ENCODE measurements at regions not wholly inside any gene's neighbourhood (a gene's known extent, or its start where the extent isn't known, plus 50 kb on each side); places are given as distances from the start of the nearest gene placed in this dataset.

GRCh38 chr12:115776399-115776798 is 501.1 kb downstream of the MED13L start:
- Histone ChIP-seq H3K9me3 (ENCODE audit: severe bottlenecking) (no peaks in the 10 kb centered on the region), H3K27me3 (ENCODE audit: insufficient read depth, low read depth, severe bottlenecking) (no peaks in the 10 kb centered on the region), H3K4me3 (ENCODE audit: low read depth, low read length) (no peak overlapping the region), H3K27ac (no peak overlapping the region), H3K36me3 (no peaks in the 10 kb centered on the region)
- TF ChIP-seq CTCF (IDR thresholded peaks at IDR 0.05; ENCODE audit: low read depth, low read length) = no peak
- DNase-seq = no peak

- TF ChIP-seq CTCF (IDR thresholded peaks at IDR 0.05; ENCODE audit: low read depth, low read length) = no peak
- H3K27me3 ChIP-seq (ENCODE audit: insufficient read depth, low read depth, severe bottlenecking) = no peaks in the 10 kb centered on the region
- no peaks in the 10 kb centered on the region for H3K36me3 ChIP-seq
- DNase-seq = peak; percentile 35
- H3K4me3 ChIP-seq (ENCODE audit: low read depth, low read length) = no peak overlapping the region
- H3K27ac ChIP-seq = no peak overlapping the region
- no peaks in the 10 kb centered on the region for H3K9me3 ChIP-seq (ENCODE audit: severe bottlenecking)
These were observed 503.2 kb downstream of the MED13L start for GRCh38 chr12:115774148-115774895.

DNA sequence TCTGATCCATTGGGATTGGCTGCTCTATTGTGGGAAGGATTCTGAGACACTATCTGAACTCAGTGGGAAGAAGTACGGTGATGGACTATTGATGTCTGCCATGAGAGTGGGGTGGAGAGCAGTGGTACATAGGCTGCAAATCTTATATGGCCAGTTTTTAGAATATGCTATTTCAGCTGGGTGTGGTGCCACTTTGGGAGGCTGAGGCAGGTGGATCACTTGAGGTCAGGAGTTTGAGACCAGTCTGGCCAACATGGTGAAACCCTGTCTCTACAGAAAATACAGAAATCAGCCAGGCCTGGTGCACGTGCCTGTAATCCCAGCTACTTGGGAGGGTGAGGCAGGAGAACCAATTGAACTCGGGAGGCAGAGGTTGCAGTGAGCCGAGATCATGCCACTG is 505.9 kb downstream of the MED13L start:
- H3K36me3 ChIP-seq = no peaks in the 10 kb centered on the region
- H3K9me3 ChIP-seq (ENCODE audit: severe bottlenecking) = no peaks in the 10 kb centered on the region
- peaks cover 4% of the 10 kb centered on the region for H3K27me3 ChIP-seq (ENCODE audit: insufficient read depth, low read depth, severe bottlenecking)
- no peak for TF ChIP-seq CTCF (IDR thresholded peaks at IDR 0.05; ENCODE audit: low read depth, low read length)
- no peak overlapping the region for H3K4me3 ChIP-seq (ENCODE audit: low read depth, low read length)
- H3K27ac ChIP-seq = no peak overlapping the region
- DNase-seq = no peak

- H3K4me3 ChIP-seq (ENCODE audit: low read depth, low read length) = no peak overlapping the region
- peak; percentile 48 for TF ChIP-seq CTCF (IDR thresholded peaks at IDR 0.05; ENCODE audit: low read depth, low read length)
- no peaks in the 10 kb centered on the region for H3K9me3 ChIP-seq (ENCODE audit: severe bottlenecking)
- peaks cover 4% of the 10 kb centered on the region for H3K27me3 ChIP-seq (ENCODE audit: insufficient read depth, low read depth, severe bottlenecking)
- peak; percentile 25 for DNase-seq
- no peaks in the 10 kb centered on the region for H3K36me3 ChIP-seq
- H3K27ac ChIP-seq = no peak overlapping the region
These were observed 506.4 kb downstream of the MED13L start for GRCh38 chr12:115771065-115771464.

GRCh38 chr12:115770643-115771042 is 506.9 kb downstream of the MED13L start:
- TF ChIP-seq CTCF (IDR thresholded peaks at IDR 0.05; ENCODE audit: low read depth, low read length) = no peak

GRCh38 chr12:115767916-115768315 is 509.6 kb downstream of the MED13L start:
- Histone ChIP-seq H3K36me3 (no peaks in the 10 kb centered on the region), H3K9me3 (ENCODE audit: severe bottlenecking) (no peaks in the 10 kb centered on the region), H3K27me3 (ENCODE audit: insufficient read depth, low read depth, severe bottlenecking) (peaks cover 4% of the 10 kb centered on the region), H3K27ac (no peak overlapping the region), H3K4me3 (ENCODE audit: low read depth, low read length) (no peak overlapping the region)
- DNase-seq = no peak
- TF ChIP-seq CTCF (IDR thresholded peaks at IDR 0.05; ENCODE audit: low read depth, low read length) = no peak

More at GRCh38 chr12:115770643-115771042, 506.9 kb downstream of the MED13L start:
- Histone ChIP-seq H3K36me3 (no peaks in the 10 kb centered on the region), H3K27ac (no peak overlapping the region), H3K9me3 (ENCODE audit: severe bottlenecking) (no peaks in the 10 kb centered on the region), H3K4me3 (ENCODE audit: low read depth, low read length) (no peak overlapping the region), H3K27me3 (ENCODE audit: insufficient read depth, low read depth, severe bottlenecking) (peaks cover 4% of the 10 kb centered on the region)
- no peak for DNase-seq

Measured in WERI-Rb-1 (cell line).